Loucy (cell line): ENCODE measurements at regions not wholly inside any gene's neighbourhood (a gene's known extent, or its start where the extent isn't known, plus 50 kb on each side); places are given as distances from the start of the nearest gene placed in this dataset.

ENCODE experiments used
- EZH2phosphoT487 ChIP-seq: fragments of 200-600 bp; IDR thresholded peaks from 2 replicates; pipeline ENCODE4 v1.6.1; 2018; ENCODE audit warnings: antibody characterized with exemption, mild to moderate bottlenecking, moderate library complexity, borderline replicate concordance
- TF ChIP-seq, protein P1 (sequence below): fragments of 200-600 bp; sonication (generic); conservative IDR thresholded peaks from 2 replicates; pipeline ENCODE4 v1.5.1; 2014; ENCODE audit warnings: mild to moderate bottlenecking, antibody characterized with exemption, low read length

DNA sequence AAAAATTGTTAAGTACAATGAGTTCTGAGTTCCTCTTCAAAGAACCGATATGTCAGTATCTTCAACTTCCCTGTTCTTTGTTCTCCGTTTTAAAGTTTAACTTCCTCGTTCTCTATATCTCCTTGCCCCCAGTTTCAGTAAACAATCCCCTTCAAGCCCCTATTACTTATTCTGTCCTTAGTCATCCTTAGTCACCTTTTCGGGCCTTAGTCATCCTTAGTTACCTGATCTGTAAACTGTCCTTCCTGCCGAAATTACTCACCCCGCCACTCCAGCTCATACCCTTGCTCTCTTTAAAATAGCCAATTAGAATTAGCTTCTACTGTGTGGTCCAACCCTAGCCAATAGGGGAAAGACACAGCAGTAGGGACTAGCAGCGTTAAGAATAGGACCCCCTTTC, 1165.6 kb downstream of the NSUN3 start:
- TF ChIP-seq, protein P1, sequence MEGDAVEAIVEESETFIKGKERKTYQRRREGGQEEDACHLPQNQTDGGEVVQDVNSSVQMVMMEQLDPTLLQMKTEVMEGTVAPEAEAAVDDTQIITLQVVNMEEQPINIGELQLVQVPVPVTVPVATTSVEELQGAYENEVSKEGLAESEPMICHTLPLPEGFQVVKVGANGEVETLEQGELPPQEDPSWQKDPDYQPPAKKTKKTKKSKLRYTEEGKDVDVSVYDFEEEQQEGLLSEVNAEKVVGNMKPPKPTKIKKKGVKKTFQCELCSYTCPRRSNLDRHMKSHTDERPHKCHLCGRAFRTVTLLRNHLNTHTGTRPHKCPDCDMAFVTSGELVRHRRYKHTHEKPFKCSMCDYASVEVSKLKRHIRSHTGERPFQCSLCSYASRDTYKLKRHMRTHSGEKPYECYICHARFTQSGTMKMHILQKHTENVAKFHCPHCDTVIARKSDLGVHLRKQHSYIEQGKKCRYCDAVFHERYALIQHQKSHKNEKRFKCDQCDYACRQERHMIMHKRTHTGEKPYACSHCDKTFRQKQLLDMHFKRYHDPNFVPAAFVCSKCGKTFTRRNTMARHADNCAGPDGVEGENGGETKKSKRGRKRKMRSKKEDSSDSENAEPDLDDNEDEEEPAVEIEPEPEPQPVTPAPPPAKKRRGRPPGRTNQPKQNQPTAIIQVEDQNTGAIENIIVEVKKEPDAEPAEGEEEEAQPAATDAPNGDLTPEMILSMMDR = no peak
- no peak for TF ChIP-seq EZH2phosphoT487
